Epithelial cell of esophagus (primary cell): ENCODE measurements at regions not wholly inside any gene's neighbourhood (a gene's known extent, or its start where the extent isn't known, plus 50 kb on each side); places are given as distances from the start of the nearest gene placed in this dataset.

ENCODE experiments used
- DNase-seq: peaks from one replicate; pipeline ENCODE4 v3.0.0; 2010; ENCODE audit warnings: low read depth
- H3K4me3 ChIP-seq: 2 replicates; pipeline ENCODE4 v1.5.1; 2011; ENCODE audit warnings: mild to moderate bottlenecking, low read length, control low read depth
- TF ChIP-seq, protein P1 (sequence below): IDR thresholded peaks from 2 replicates; pipeline ENCODE4 v1.5.1; 2011; ENCODE audit warnings: low read depth, mild to moderate bottlenecking, low read length, control low read depth, inconsistent platforms; ENCODE audit not compliant: insufficient read depth; ENCODE audit errors: missing control alignments

DNA sequence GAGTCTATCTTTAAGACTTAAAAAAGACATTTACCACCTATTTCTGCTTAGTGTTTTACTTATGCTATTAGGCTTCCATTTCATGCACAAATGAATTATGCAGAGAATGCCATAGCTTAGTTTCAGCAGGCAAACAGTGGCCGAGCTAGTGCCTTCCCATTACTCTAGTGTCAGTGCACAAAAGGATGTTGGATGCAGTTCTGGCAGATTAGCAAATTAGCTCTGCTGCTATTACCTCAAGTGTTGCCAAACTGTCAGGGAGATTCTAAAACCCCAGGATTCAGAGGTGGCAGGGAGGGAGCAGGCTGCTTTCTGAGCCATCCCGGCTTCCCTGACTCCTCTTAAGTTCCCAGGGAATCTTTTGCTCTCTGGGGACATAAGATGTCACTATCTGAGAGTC, 209.4 kb upstream of the NCAM1 start:
- no peak for DNase-seq
- no peak overlapping the region for H3K4me3 ChIP-seq
- TF ChIP-seq, protein P1, sequence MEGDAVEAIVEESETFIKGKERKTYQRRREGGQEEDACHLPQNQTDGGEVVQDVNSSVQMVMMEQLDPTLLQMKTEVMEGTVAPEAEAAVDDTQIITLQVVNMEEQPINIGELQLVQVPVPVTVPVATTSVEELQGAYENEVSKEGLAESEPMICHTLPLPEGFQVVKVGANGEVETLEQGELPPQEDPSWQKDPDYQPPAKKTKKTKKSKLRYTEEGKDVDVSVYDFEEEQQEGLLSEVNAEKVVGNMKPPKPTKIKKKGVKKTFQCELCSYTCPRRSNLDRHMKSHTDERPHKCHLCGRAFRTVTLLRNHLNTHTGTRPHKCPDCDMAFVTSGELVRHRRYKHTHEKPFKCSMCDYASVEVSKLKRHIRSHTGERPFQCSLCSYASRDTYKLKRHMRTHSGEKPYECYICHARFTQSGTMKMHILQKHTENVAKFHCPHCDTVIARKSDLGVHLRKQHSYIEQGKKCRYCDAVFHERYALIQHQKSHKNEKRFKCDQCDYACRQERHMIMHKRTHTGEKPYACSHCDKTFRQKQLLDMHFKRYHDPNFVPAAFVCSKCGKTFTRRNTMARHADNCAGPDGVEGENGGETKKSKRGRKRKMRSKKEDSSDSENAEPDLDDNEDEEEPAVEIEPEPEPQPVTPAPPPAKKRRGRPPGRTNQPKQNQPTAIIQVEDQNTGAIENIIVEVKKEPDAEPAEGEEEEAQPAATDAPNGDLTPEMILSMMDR = no peak

DNA sequence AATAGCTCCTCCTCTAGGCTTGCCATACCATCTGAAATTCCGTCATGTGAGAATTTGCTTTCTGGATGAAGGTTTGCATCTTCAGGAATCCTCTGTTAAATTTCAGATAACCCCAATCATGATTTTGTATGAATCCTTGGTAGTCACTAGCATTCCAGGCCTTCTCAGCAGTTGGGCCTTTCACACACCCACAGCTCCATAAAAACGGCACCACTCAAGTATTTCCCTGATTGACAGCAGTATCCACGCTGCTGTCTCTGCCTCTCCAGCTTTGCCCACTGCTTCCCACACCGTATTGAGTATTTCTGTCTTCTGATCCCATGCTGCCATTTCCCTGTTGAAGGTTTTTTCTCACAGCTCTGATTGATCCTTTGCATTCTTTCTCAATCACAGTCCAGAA, 208.7 kb upstream of the NCAM1 start:
- H3K4me3 ChIP-seq = no peak overlapping the region
- DNase-seq = no peak
- TF ChIP-seq, protein P1 = no peak

DNA sequence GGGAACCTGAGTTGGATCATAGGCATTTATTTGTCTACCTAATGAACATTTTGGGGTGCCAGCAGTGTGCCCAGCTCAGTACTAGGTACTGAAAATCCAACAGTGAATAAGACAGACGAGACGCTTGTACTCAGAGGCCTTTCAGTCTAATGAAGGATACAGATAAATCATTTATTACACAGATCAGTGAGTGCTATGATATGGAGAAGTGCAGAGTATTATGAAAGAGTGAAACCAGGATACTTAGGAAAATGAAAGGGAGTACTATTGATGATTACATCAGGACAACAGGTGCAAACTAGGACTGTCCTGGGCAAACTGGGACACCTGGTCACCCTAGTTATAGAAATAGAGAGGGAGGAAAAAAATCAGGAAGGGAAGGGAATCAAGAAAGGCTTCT, 207.5 kb upstream of the NCAM1 start:
- H3K4me3 ChIP-seq = no peak overlapping the region
- TF ChIP-seq, protein P1 = no peak
- no peak for DNase-seq

DNA sequence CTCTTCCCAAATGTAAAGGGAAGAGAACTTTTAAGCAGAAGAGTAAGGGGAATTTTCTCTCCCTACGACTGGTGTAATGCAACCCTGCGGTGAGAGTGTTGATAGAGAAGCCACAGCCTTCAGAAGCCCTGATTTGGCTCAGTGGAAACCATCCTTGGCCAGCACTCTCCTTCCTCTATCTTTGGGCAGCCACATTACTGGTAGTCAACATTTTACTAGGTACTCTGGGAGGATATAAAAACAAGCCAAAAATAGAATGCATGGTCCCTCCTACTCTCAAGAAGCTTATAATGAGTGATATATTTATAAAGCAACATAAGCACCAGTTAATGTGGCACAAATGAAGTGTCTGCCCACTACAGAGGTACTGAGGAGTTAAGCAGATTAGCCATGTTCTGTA, 201.8 kb upstream of the NCAM1 start:
- no peak overlapping the region for H3K4me3 ChIP-seq
- DNase-seq = no peak
- TF ChIP-seq, protein P1 = no peak

DNA sequence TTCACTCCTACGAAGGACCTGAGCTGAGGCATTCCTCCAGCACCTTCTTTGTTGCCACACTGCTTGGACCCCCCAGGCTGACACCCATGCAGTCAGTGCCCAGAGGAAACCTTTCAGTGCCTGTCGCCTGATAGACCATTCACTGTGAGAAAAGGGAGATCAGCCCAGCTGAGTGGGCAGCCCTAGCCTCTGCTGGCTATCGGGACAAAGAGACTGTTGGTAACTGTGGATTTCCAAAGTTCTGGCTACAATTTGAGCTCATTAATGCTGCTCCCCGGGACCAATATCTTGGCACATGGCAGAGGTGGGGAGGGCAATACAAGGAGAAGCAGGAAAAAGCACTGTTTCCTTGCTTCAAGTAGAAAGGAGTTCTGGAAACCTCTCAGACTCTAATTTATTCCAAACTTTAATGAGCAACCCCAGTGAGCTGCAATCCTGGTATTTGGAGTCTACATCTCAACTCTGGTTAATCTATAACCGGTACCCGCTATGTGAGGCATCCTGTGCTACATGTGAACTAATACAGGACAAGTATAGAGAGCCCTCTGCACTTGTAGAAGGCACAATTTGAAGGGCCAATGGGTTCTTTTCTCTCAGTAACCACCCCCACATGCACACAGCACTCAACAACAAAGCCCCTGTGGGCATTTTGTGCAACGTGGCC, 200.7 kb upstream of the NCAM1 start:
- no peak overlapping the region for H3K4me3 ChIP-seq
- DNase-seq = no peak
- TF ChIP-seq, protein P1 = no peak

DNA sequence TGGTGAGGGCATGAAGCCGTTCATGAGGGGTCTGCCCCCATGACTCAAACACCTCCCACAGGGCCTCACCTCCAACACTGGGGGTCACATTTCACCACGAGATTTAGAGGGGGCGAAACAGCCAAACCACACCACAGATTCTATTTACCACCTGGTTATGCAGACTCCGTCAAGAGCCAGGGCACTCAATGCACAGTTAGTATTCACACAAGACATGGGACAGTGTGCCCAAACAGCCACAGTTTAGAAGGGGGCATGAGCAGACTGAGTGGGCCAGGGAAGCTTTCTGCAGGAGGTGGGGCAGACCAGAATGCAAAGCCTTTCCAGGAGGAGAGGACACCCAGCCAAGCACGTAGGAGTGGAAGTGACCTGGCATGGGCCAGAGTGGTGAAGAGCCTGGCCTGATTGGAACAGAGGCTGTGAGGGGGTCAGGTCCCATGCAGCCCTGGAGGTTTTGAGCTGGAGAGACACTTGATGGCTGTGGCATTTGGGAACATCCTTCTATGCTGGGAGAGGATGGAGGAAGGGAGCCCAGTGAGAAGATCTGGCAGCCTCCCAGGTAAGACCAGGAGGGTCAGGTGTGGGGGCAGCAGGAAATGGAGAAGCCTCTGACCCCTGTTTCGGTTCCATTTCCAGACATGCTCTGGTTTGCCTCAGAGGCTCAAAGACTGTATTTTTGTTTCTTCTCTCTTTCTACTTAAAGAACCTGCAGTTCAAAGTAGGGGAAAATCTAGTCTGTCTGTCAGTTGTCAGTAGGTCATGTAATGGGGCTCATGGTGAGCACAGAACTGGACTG, 199.1 kb upstream of the NCAM1 start:
- H3K4me3 ChIP-seq = no peak overlapping the region
- DNase-seq = no peak
- TF ChIP-seq, protein P1 = no peak
